ENCODE measurements at regions not wholly inside any gene's neighbourhood (a gene's known extent, or its start where the extent isn't known, plus 50 kb on each side); places are given as distances from the start of the nearest gene placed in this dataset.

GRCh38 chr5:93008502-93009207 lies 572.4 kb downstream of the NR2F1-AS1 start:
- no peak overlapping the region for H3K4me3 Mint-ChIP-seq
- Histone ChIP-seq H3K4me3 (no peak overlapping the region), H3K4me1 (ENCODE audit: insufficient read depth) (peaks cover 19% of the 10 kb centered on the region), H3K9me2 (ENCODE audit: insufficient read depth) (no peaks in the 10 kb centered on the region), H2AFZ (no peak overlapping the region), H4K20me1 (replicated peaks; ENCODE audit: insufficient read depth) (no peaks in the 10 kb centered on the region), H3K4me2 (no peak overlapping the region), H3K36me3 (ENCODE audit: insufficient read depth) (no peaks in the 10 kb centered on the region), H3K27ac (ENCODE audit: low read depth) (no peak overlapping the region), H3F3A (replicated peaks; ENCODE audit: low read depth) (no peaks in the 10 kb centered on the region), H3K27me3 (ENCODE audit: insufficient read depth) (no peaks in the 10 kb centered on the region), H3K79me2 (replicated peaks; ENCODE audit: insufficient read depth) (no peaks in the 10 kb centered on the region)
- H3K9me3 Mint-ChIP-seq = peaks cover 5% of the 10 kb centered on the region; the same call in 2 of the 3 replicates
- peaks cover 1% of the 10 kb centered on the region for H3K27me3 Mint-ChIP-seq (ENCODE audit: insufficient read depth, low read depth, poor library complexity)
- TF ChIP-seq EZH2phosphoT487 (IDR thresholded peaks at IDR 0.05; ENCODE audit: unreplicated experiment) (no peak), REST (IDR thresholded peaks at IDR 0.05; ENCODE audit: unreplicated experiment) (no peak), EZH2 (IDR thresholded peaks at IDR 0.05; ENCODE audit: low read depth, unreplicated experiment) (no peak), ZNF114 (CRISPR knock-in tag; IDR thresholded peaks at IDR 0.05) (no peak), STAT1 (IDR thresholded peaks at IDR 0.05; ENCODE audit: unreplicated experiment) (no peak), ZNF331 (CRISPR knock-in tag; IDR thresholded peaks at IDR 0.05; ENCODE audit: low read depth) (no peak), POLR2AphosphoS5 (IDR thresholded peaks at IDR 0.05; ENCODE audit: low read depth) (no peak), CTCF (conservative IDR thresholded peaks at IDR 0.05; ENCODE audit: low read depth in 2 of 2) (no peak), ETS1 (IDR thresholded peaks at IDR 0.05) (no peak), NANOG (IDR thresholded peaks at IDR 0.05; ENCODE audit: borderline replicate concordance) (no peak), JUNB (IDR thresholded peaks at IDR 0.05; ENCODE audit: unreplicated experiment) (no peak), CREB1 (CRISPR knock-in tag; IDR thresholded peaks at IDR 0.05; ENCODE audit: low read depth) (no peak), ZNF462 (CRISPR knock-in tag; IDR thresholded peaks at IDR 0.05) (no peak)
- no peak for DNase-seq (ENCODE audit: low spot score)
- no peak for ATAC-seq
- no peak overlapping the region for H3K27ac Mint-ChIP-seq
- no peaks in the 10 kb centered on the region; the same call in 2 of the 3 replicates for H3K36me3 Mint-ChIP-seq (ENCODE audit: low read depth)
- peaks cover 21% of the 10 kb centered on the region for H3K4me1 Mint-ChIP-seq

All from GM23338 (cell line).